Tibial nerve (tissue), 4 donors: ENCODE measurements at regions not wholly inside any gene's neighbourhood (a gene's known extent, or its start where the extent isn't known, plus 50 kb on each side); places are given as distances from the start of the nearest gene placed in this dataset.

Experiments
- DNase-seq, 2 donors: peaks; one replicate each; pipeline ENCODE4 v3.0.0-alpha.2; 2019; ENCODE audit warnings: low spot score in 2 of 2
- H3K27ac ChIP-seq, 4 donors: fragments of 200-600 bp; sonication (generic) in 3 of 4; one replicate each; pipeline ENCODE4 v1.5.1; 2017 to 2019; ENCODE audit warnings: mild to moderate bottlenecking in 1 of 4
- H3K27me3 ChIP-seq, 2 donors: fragments of 200-600 bp; sonication (generic) in 1 of 2; one replicate each; pipeline versions ENCODE4 v1.5.1 to v1.6.0; 2017 to 2019
- H3K36me3 ChIP-seq, 3 donors: fragments of 200-600 bp; sonication (generic); one replicate each; pipeline ENCODE4 v1.5.1; 2018 to 2019
- H3K4me1 ChIP-seq, 4 donors: fragments of 200-600 bp; sonication (generic) in 3 of 4; one replicate each; pipeline ENCODE4 v1.5.1; 2017 to 2019
- H3K4me3 ChIP-seq, 4 donors: fragments of 200-600 bp; sonication (generic) in 3 of 4; one replicate each; pipeline ENCODE4 v1.5.1; 2017 to 2019; ENCODE audit warnings: mild to moderate bottlenecking in 1 of 4, moderate library complexity in 1 of 4
- H3K9me3 ChIP-seq, 4 donors: fragments of 200-600 bp; sonication (generic) in 3 of 4; one replicate each; pipeline ENCODE4 v1.5.1; 2017 to 2019
- CTCF ChIP-seq, 5 experiments: fragments of 200-600 bp in 3 of 5; fragments of 450-650 bp in 2 of 5; sonication (generic) in 3 of 5; IDR thresholded peaks; one replicate each; pipeline ENCODE4 v1.5.1; 2016 to 2019; ENCODE audit warnings: antibody characterized with exemption in 5 of 5, mild to moderate bottlenecking in 3 of 5, moderate library complexity in 2 of 5
- EP300 ChIP-seq, 2 donors: sonication (generic); formaldehyde crosslinking; IDR thresholded peaks; one replicate each; pipeline ENCODE4 v1.6.1; 2017; ENCODE audit warnings: antibody characterized with exemption in 2 of 2, mild to moderate bottlenecking in 1 of 2
- POLR2A ChIP-seq, 2 donors: fragments of 450-650 bp; IDR thresholded peaks; one replicate each; pipeline ENCODE4 v1.6.1; 2017; ENCODE audit warnings: antibody characterized with exemption in 2 of 2, mild to moderate bottlenecking in 2 of 2, moderate library complexity in 2 of 2
- WGBS, 2 donors: methylation state at CpG; one replicate each; pipeline ENCODE4 v1.1.5; 2018; 5-methylcytosine and 5-hydroxymethylcytosine counted together

GRCh38 chr12:58608711-58609110 lies 311.6 kb downstream of the LRIG3 start:
- peaks cover 0 to 14% (median 0%) of the 10 kb centered on the region in 4 donors for H3K4me1 ChIP-seq
- WGBS, 2 donors = 27 to 30% methylated on average over 1 of the region's 1 CpG

GRCh38 chr12:58615047-58615446 lies 305.3 kb downstream of the LRIG3 start:
- no peak for DNase-seq
- Histone ChIP-seq H3K9me3 (no peaks in the 10 kb centered on the region), H3K36me3 (no peaks in the 10 kb centered on the region), H3K4me3 (no peak overlapping the region), H3K27me3 (no peaks in the 10 kb centered on the region), H3K27ac (no peak overlapping the region), H3K4me1 (peaks cover 0 to under 1% (median 0%) of the 10 kb centered on the region in 4 donors)
- 68 to 70% methylated on average over 2 of the region's 2 CpGs for WGBS, 2 donors
- TF ChIP-seq CTCF (IDR thresholded peaks at IDR 0.05) = no peak
- TF ChIP-seq EP300 (IDR thresholded peaks at IDR 0.05) = no peak
- TF ChIP-seq POLR2A (IDR thresholded peaks at IDR 0.05) = no peak

More at GRCh38 chr12:58608711-58609110, 311.6 kb downstream of the LRIG3 start:
- TF ChIP-seq POLR2A (IDR thresholded peaks at IDR 0.05) (no peak), CTCF (IDR thresholded peaks at IDR 0.05) (no peak), EP300 (IDR thresholded peaks at IDR 0.05) (no peak)
- Histone ChIP-seq H3K4me3 (no peak overlapping the region), H3K27ac (no peak overlapping the region), H3K27me3 (no peaks in the 10 kb centered on the region), H3K9me3 (no peaks in the 10 kb centered on the region), H3K36me3 (no peaks in the 10 kb centered on the region)
- DNase-seq = no peak

GRCh38 chr12:58615576-58615975 lies 304.7 kb downstream of the LRIG3 start:
- no peak overlapping the region for H3K27ac ChIP-seq
- H3K4me1 ChIP-seq = no peaks in the 10 kb centered on the region
- H3K9me3 ChIP-seq = no peaks in the 10 kb centered on the region
- no peak for DNase-seq
- no peak overlapping the region for H3K4me3 ChIP-seq
- no peaks in the 10 kb centered on the region for H3K36me3 ChIP-seq
- no peaks in the 10 kb centered on the region for H3K27me3 ChIP-seq
- TF ChIP-seq POLR2A (IDR thresholded peaks at IDR 0.05) = no peak
- TF ChIP-seq CTCF (IDR thresholded peaks at IDR 0.05) = no peak

- TF ChIP-seq CTCF (IDR thresholded peaks at IDR 0.05) = no peak
- TF ChIP-seq POLR2A (IDR thresholded peaks at IDR 0.05) = no peak
- TF ChIP-seq EP300 (IDR thresholded peaks at IDR 0.05) = no peak
Measured at GRCh38 chr12:58616618-58617017, 303.7 kb downstream of the LRIG3 start.

GRCh38 chr12:58621126-58621525 lies 299.2 kb downstream of the LRIG3 start:
- Histone ChIP-seq H3K4me1 (no peaks in the 10 kb centered on the region), H3K27ac (no peak overlapping the region), H3K36me3 (no peaks in the 10 kb centered on the region), H3K4me3 (no peak overlapping the region), H3K9me3 (no peaks in the 10 kb centered on the region), H3K27me3 (no peaks in the 10 kb centered on the region)
- WGBS, 2 donors = 94 to 95% methylated on average over 5 of the region's 5 CpGs
- TF ChIP-seq EP300 (IDR thresholded peaks at IDR 0.05) (no peak), CTCF (IDR thresholded peaks at IDR 0.05) (no peak), POLR2A (IDR thresholded peaks at IDR 0.05) (no peak)
- no peak for DNase-seq

More at GRCh38 chr12:58616618-58617017, 303.7 kb downstream of the LRIG3 start:
- Histone ChIP-seq H3K4me1 (no peaks in the 10 kb centered on the region), H3K36me3 (no peaks in the 10 kb centered on the region), H3K27me3 (no peaks in the 10 kb centered on the region), H3K4me3 (no peak overlapping the region), H3K9me3 (no peaks in the 10 kb centered on the region), H3K27ac (no peak overlapping the region)
- 36 to 59% methylated on average over 1 of the region's 1 CpG for WGBS, 2 donors
- DNase-seq = no peak
